ELF-1 (cell line): ENCODE measurements at regions not wholly inside any gene's neighbourhood (a gene's known extent, or its start where the extent isn't known, plus 50 kb on each side); places are given as distances from the start of the nearest gene placed in this dataset.
"Not testable (repeated sequence)": the region's sequence is repeated elsewhere in the genome, so short reads cannot be mapped to it uniquely, and the experiment has no call there.

ENCODE experiments used
- DNase-seq: peaks from one replicate; pipeline ENCODE4 v3.0.0-alpha.2; 2016; ENCODE audit warnings: low read depth, low spot score

GRCh38 chr21:28421716-28422524, 570.8 kb downstream of the LTN1 start:
- no peak for DNase-seq

- DNase-seq, result no peak
Measured at GRCh38 chr21:28419811-28420210, 572.9 kb downstream of the LTN1 start.

GRCh38 chr21:28418726-28419514, 573.8 kb downstream of the LTN1 start:
- no peak for DNase-seq

DNA sequence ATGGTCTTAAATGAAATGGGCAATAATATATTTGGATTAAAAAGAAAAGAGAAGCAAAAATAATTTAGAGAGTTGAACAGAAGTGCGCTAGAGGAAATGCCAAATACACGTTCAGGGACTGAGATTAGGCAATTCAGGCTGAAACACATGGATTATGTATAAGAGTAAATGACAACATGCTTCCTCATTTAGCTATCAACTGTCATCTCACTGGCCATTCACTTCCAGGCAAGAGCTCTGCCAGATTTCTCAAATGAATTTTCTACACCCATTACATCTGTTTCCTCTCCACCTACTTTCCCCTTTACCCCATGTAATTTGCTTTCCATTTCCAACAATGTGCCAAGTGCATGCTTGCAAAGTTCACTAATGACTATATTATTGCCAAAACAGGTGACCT, 582.4 kb downstream of the LTN1 start:
- DNase-seq, result no peak

DNA sequence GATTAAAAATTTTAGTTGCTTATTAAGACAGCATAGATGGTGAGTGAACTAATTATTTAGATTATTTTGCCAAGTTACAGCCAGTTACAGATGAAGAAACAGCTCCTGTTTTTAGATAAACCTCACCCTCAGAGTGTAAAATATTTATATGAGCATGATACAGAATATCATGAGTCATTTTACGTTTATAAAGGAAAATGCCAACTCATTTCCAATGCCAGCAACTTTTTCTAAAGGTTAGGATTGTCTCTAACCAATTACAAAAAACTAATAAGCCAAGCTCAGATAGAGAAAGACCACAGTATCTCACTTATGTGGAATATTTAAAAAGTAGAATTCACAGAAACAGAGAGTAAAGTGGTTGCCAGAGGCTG, 590.1 kb downstream of the LTN1 start:
- no peak for DNase-seq

GRCh38 chr21:28397040-28397439, 595.6 kb downstream of the LTN1 start:
- DNase-seq, result no peak

GRCh38 chr21:28396421-28396820, 596.3 kb downstream of the LTN1 start:
- DNase-seq, result no peak

DNA sequence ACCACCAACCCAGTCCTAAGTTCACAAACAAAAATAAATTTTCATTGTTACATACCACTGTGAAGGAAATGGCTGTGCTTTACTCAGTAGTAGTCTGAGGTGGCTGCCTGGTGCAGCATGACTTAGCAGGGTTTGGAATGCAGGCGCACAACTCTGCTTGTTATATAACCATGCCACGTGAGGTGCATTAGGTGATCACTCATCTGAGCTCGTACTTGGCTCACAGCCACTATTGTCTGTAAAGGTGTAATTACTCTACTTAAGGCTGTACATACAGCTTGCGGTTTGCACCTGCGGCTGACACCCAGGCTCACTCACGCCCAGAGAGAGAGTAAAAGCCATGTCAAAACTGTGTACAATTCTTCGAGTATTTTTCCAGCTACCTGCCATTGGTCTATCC, 599.4 kb downstream of the LTN1 start:
- DNase-seq, result no peak

- DNase-seq, result no peak
Measured at GRCh38 chr21:28391938-28392849, 600.5 kb downstream of the LTN1 start.

DNA sequence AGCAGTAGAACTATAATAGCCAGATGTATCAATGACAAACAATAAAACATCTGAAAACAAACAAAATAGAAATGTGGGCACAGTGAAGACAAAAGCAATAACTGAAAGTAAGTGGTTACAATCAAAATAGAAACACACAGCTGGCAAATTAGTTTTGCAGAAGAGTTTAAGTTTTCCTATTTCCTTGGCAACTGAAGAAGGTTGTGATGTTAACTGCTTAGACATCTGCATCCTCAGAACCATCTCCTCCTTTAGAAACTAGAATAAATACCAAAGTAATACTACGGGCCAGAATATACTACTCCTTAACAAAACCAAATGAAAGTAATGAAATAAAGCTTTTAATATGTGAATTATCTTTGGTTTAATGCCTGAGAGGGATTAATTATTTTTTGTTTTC, 605.5 kb downstream of the LTN1 start:
- DNase-seq, result no peak

GRCh38 chr21:28385845-28386244, 606.8 kb downstream of the LTN1 start:
- no peak for DNase-seq

- not testable (repeated sequence) for DNase-seq
Measured at GRCh38 chr21:28381000-28381745, 611.5 kb downstream of the LTN1 start.

GRCh38 chr21:28380241-28380640, 612.4 kb downstream of the LTN1 start:
- no peak for DNase-seq

DNA sequence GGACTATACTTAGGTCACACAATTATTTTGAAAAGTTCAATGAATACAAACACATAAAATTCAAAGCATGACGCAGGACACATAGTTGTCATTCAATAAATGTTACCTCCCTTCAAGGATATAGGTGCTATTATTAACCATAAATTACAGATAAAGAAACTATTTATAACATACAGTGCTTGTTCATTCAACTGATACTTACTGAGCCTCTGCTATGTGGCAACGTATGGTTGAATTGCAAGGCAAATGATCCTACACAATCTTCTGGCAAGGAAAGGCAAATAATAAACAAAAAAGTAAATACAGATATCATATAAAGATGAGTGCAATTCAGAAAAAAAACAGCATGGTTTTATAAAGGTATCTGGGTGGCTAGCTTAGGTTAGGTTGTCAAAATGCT, 614.7 kb downstream of the LTN1 start:
- no peak for DNase-seq

GRCh38 chr21:28375708-28376385, 616.8 kb downstream of the LTN1 start:
- DNase-seq, result no peak

DNA sequence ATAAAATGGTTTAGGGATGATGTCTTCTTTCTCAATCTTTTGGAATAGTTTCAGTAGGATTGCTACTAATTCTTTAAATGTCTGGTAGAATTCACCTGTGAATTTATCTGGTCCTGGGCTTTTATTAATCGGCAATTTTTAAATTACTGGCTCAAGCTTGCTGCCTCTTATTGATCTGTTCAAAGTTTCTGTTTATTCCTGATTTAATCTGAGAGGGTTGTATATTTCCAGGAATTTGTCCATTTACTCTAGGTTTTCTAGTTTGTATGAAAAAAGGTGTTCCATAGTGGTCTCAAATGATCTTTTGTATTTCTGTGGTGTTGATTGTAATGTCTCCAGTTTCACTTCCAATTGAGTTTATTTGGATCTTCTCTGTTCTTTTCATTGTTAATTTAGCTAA, 617.8 kb downstream of the LTN1 start:
- no peak for DNase-seq

DNA sequence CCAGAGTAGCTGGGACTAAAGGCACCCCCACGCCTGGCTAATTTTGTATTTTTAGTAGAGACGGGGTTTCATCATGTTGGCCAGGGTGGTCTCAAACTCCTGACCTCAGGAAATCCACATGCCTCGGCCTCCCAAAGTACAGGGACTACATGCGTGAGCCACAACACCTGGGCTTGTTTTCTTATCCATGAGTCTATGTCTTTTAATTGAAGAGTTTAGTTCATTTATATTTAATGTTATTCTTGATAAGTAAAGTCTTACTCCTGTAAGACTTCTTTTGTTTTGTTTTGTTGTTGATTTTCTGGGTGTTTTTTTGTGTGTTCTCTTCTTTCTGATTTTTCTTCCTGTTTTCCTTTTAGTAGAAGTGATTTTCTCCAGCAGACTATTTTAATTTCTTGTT, 621.0 kb downstream of the LTN1 start:
- DNase-seq, result no peak

DNA sequence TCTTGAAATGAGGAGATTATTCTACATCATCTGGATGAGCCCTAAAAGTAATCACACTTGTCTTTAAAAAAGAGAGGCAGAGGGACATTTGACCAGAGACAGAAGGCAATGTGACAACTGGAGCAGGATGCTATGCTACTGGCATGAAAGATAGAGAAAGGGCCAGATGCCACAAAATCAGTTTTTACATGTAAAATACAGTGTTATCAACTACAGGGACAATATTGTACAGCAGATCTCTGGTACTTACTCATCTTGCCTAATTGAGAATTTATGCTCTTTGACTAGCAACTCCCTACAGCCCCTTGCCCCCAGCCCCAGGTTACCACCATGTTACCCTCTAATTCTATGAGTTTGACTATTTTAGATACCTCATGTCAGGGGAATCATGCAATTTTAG, 633.4 kb downstream of the LTN1 start:
- DNase-seq, result no peak

GRCh38 chr21:28358702-28359101, 634.0 kb downstream of the LTN1 start:
- DNase-seq, result no peak

DNA sequence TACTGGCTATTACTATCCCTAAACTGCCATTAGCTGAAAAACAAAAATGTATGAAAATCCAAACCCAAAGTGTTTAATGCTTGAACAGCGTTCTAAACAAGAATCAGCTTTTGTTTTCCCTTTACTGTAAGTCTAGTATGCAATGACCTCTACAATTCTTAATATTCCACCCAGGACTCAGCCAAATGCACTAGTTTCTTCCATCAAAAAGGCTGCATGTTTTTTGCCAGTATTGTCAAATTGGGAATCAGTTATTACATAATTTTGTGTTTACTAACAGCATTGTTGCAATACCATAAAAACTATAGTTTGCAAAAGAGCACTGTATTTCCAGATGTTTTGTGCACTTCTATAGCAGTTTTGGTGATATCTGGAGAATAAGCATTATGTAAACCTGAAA, 634.5 kb downstream of the LTN1 start:
- no peak for DNase-seq

GRCh38 chr21:28357743-28358142, 634.9 kb downstream of the LTN1 start:
- DNase-seq, result no peak
